ENCODE measurements at regions not wholly inside any gene's neighbourhood (a gene's known extent, or its start where the extent isn't known, plus 50 kb on each side); places are given as distances from the start of the nearest gene placed in this dataset.
"Not testable (repeated sequence)": the region's sequence is repeated elsewhere in the genome, so short reads cannot be mapped to it uniquely, and the experiment has no call there.

GRCh38 chr14:19177435-19177834, 210.2 kb downstream of the POTEM start:
- H3K4me1 Mint-ChIP-seq; ATAC-seq (replicated peaks); H3K4me3 Mint-ChIP-seq; H3K27me3 Mint-ChIP-seq; H3K27ac Mint-ChIP-seq; H3K36me3 Mint-ChIP-seq (ENCODE audit: low read depth); H3K9me3 Mint-ChIP-seq: not testable (repeated sequence)

- H3K4me1 Mint-ChIP-seq; H3K9me3 Mint-ChIP-seq; H3K4me3 Mint-ChIP-seq; H3K27me3 Mint-ChIP-seq; H3K36me3 Mint-ChIP-seq (ENCODE audit: low read depth); H3K27ac Mint-ChIP-seq; ATAC-seq (replicated peaks): not testable (repeated sequence)
These were observed 213.1 kb downstream of the POTEM start for GRCh38 chr14:19180297-19180696.

GRCh38 chr14:19180881-19181280, 213.6 kb downstream of the POTEM start:
- H3K36me3 Mint-ChIP-seq (ENCODE audit: low read depth); ATAC-seq (replicated peaks); H3K4me1 Mint-ChIP-seq; H3K27me3 Mint-ChIP-seq; H3K4me3 Mint-ChIP-seq; H3K27ac Mint-ChIP-seq; H3K9me3 Mint-ChIP-seq: not testable (repeated sequence)

GRCh38 chr14:19195146-19195545, 227.9 kb downstream of the POTEM start:
- not testable (repeated sequence) for ATAC-seq (replicated peaks); H3K9me3 Mint-ChIP-seq; H3K36me3 Mint-ChIP-seq (ENCODE audit: low read depth); H3K4me3 Mint-ChIP-seq; H3K4me1 Mint-ChIP-seq; H3K27me3 Mint-ChIP-seq; H3K27ac Mint-ChIP-seq

- H3K36me3 Mint-ChIP-seq (ENCODE audit: low read depth): not testable (repeated sequence)
These were observed 230.4 kb downstream of the POTEM start for GRCh38 chr14:19197488-19198234.

GRCh38 chr14:19198341-19198740, 231.1 kb downstream of the POTEM start:
- ATAC-seq (replicated peaks); H3K36me3 Mint-ChIP-seq (ENCODE audit: low read depth); H3K4me1 Mint-ChIP-seq; H3K27ac Mint-ChIP-seq; H3K4me3 Mint-ChIP-seq; H3K9me3 Mint-ChIP-seq; H3K27me3 Mint-ChIP-seq: not testable (repeated sequence)

More at GRCh38 chr14:19197488-19198234, 230.4 kb downstream of the POTEM start:
- not testable (repeated sequence) for H3K9me3 Mint-ChIP-seq; H3K4me3 Mint-ChIP-seq; H3K4me1 Mint-ChIP-seq; ATAC-seq (replicated peaks); H3K27me3 Mint-ChIP-seq; H3K27ac Mint-ChIP-seq

- H3K27me3 Mint-ChIP-seq; H3K36me3 Mint-ChIP-seq (ENCODE audit: low read depth); H3K9me3 Mint-ChIP-seq; H3K4me3 Mint-ChIP-seq; ATAC-seq (replicated peaks); H3K27ac Mint-ChIP-seq; H3K4me1 Mint-ChIP-seq: not testable (repeated sequence)
These were observed 232.6 kb downstream of the POTEG start for GRCh38 chr14:19201394-19202052.

- ATAC-seq (replicated peaks); H3K9me3 Mint-ChIP-seq; H3K4me3 Mint-ChIP-seq; H3K36me3 Mint-ChIP-seq (ENCODE audit: low read depth); H3K27me3 Mint-ChIP-seq; H3K27ac Mint-ChIP-seq; H3K4me1 Mint-ChIP-seq: not testable (repeated sequence)
These were observed 232.1 kb downstream of the POTEG start for GRCh38 chr14:19202053-19202442.

GRCh38 chr14:19203250-19203972, 230.7 kb downstream of the POTEG start:
- H3K4me3 Mint-ChIP-seq; H3K9me3 Mint-ChIP-seq; H3K27ac Mint-ChIP-seq; H3K27me3 Mint-ChIP-seq; H3K4me1 Mint-ChIP-seq; H3K36me3 Mint-ChIP-seq (ENCODE audit: low read depth); ATAC-seq (replicated peaks): not testable (repeated sequence)

GRCh38 chr14:19204827-19205226, 229.3 kb downstream of the POTEG start:
- not testable (repeated sequence) for ATAC-seq (replicated peaks); H3K4me1 Mint-ChIP-seq; H3K4me3 Mint-ChIP-seq; H3K9me3 Mint-ChIP-seq; H3K27me3 Mint-ChIP-seq; H3K36me3 Mint-ChIP-seq (ENCODE audit: low read depth); H3K27ac Mint-ChIP-seq

GRCh38 chr14:19216480-19216879, 217.7 kb downstream of the POTEG start:
- H3K4me3 Mint-ChIP-seq; H3K27me3 Mint-ChIP-seq; H3K9me3 Mint-ChIP-seq; H3K36me3 Mint-ChIP-seq (ENCODE audit: low read depth); H3K27ac Mint-ChIP-seq; ATAC-seq (replicated peaks); H3K4me1 Mint-ChIP-seq: not testable (repeated sequence)

- H3K36me3 Mint-ChIP-seq (ENCODE audit: low read depth); H3K4me1 Mint-ChIP-seq; H3K9me3 Mint-ChIP-seq; ATAC-seq (replicated peaks); H3K27ac Mint-ChIP-seq; H3K27me3 Mint-ChIP-seq; H3K4me3 Mint-ChIP-seq: not testable (repeated sequence)
These were observed 214.7 kb downstream of the POTEG start for GRCh38 chr14:19219423-19219822.

GRCh38 chr14:19231421-19231820, 202.7 kb downstream of the POTEG start:
- not testable (repeated sequence) for H3K9me3 Mint-ChIP-seq; H3K36me3 Mint-ChIP-seq (ENCODE audit: low read depth); H3K27ac Mint-ChIP-seq; H3K27me3 Mint-ChIP-seq; H3K4me1 Mint-ChIP-seq; ATAC-seq (replicated peaks); H3K4me3 Mint-ChIP-seq

GRCh38 chr14:19234059-19234458, 200.1 kb downstream of the POTEG start:
- not testable (repeated sequence) for H3K36me3 Mint-ChIP-seq (ENCODE audit: low read depth); H3K9me3 Mint-ChIP-seq; H3K4me3 Mint-ChIP-seq; ATAC-seq (replicated peaks); H3K27me3 Mint-ChIP-seq; H3K27ac Mint-ChIP-seq; H3K4me1 Mint-ChIP-seq

GRCh38 chr14:19237656-19238055, 196.5 kb downstream of the POTEG start:
- not testable (repeated sequence) for H3K9me3 Mint-ChIP-seq; H3K27ac Mint-ChIP-seq; H3K4me1 Mint-ChIP-seq; H3K4me3 Mint-ChIP-seq; H3K36me3 Mint-ChIP-seq (ENCODE audit: low read depth); H3K27me3 Mint-ChIP-seq; ATAC-seq (replicated peaks)
